Subcutaneous abdominal adipose tissue (tissue), 5 donors: ENCODE measurements at regions not wholly inside any gene's neighbourhood (a gene's known extent, or its start where the extent isn't known, plus 50 kb on each side); places are given as distances from the start of the nearest gene placed in this dataset.

Experiments
- H3K27ac ChIP-seq: one replicate; pipeline ENCODE4 v1.7.0; 2013; ENCODE audit warnings: low read depth, mild to moderate bottlenecking, inconsistent platforms, low read length, moderate library complexity
- H3K27me3 ChIP-seq, 5 donors: one replicate each; pipeline ENCODE4 v1.7.0; 2013; ENCODE audit warnings: low read length in 5 of 5, inconsistent platforms in 1 of 5; ENCODE audit not compliant: control insufficient read depth in 5 of 5, insufficient read depth in 4 of 5
- H3K36me3 ChIP-seq, 5 donors: one replicate each; pipeline ENCODE4 v1.7.0; 2013; ENCODE audit warnings: low read length in 5 of 5; ENCODE audit not compliant: control insufficient read depth in 5 of 5, insufficient read depth in 5 of 5
- H3K4me1 ChIP-seq, 5 donors: one replicate each; pipeline ENCODE4 v1.7.0; 2013; ENCODE audit warnings: low read length in 5 of 5, mild to moderate bottlenecking in 3 of 5, moderate library complexity in 1 of 5; ENCODE audit not compliant: control insufficient read depth in 5 of 5, insufficient read depth in 5 of 5
- H3K4me3 ChIP-seq, 5 donors: one replicate each; pipeline ENCODE4 v1.7.0; 2013; ENCODE audit warnings: low read length in 5 of 5, low read depth in 1 of 5
- H3K9ac ChIP-seq, 5 donors: one replicate each; pipeline ENCODE4 v1.7.0; 2013; ENCODE audit warnings: low read length in 5 of 5, mild to moderate bottlenecking in 4 of 5, moderate library complexity in 3 of 5
- H3K9me3 ChIP-seq, 5 donors: one replicate each; pipeline ENCODE4 v1.7.0; 2013; ENCODE audit warnings: low read length in 5 of 5; ENCODE audit not compliant: control insufficient read depth in 5 of 5
- donor health status: healthy.
- donor health status: healthy.
- donor health status: healthy.
- donor health status: healthy.
- donor health status: healthy.

DNA sequence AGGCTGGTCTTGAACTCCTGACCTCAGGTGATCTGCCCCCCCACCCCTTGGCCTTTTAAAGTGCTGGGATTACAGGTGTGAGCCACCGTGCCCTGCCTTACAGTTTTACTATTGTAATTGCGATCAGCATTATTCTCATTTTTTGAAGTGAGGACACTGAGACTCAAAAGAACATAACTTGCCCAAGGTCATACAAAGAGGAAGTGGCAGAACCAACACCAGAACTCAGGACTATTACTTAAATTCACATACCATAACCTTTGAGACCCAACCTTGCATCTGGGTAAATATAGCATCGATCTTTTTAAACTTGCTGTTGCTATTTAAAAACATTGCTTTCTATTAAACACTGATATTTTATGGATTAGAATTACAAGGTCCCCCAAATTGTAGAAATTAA, 54.2 kb downstream of the FOXI1 start:
- H3K27ac ChIP-seq, result no peak overlapping the region
- no peaks in the 10 kb centered on the region for H3K36me3 ChIP-seq
- no peaks in the 10 kb centered on the region for H3K9me3 ChIP-seq
- H3K4me1 ChIP-seq, result peaks cover 0 to 6% (median 4%) of the 10 kb centered on the region in 5 donors
- H3K9ac ChIP-seq, result no peak overlapping the region
- H3K27me3 ChIP-seq, result no peaks in the 10 kb centered on the region
- H3K4me3 ChIP-seq, result no peak overlapping the region

DNA sequence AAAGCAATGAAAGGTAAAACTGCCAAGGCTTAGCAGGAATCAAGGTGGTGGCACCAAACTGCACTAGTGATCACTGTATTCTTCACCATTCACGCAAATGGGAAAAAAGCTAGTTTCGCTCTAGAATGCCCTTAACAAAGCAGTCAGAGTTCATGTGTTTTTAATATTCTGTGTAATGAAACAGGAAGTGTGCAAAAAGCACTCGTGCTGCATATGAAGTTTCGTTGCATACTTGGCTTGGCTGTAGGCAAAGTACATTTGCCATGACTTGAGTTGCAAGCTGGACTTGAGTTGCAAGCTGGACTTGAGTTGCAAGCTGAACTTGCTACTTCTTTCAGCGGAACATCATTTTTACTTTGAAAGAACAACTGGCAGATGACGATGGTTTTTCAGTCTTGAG, 55.4 kb downstream of the FOXI1 start:
- peak overlapping the region in 3 of 5 donors; percentile 5 to 31 (median 28) for H3K4me3 ChIP-seq
- no peaks in the 10 kb centered on the region for H3K36me3 ChIP-seq
- H3K4me1 ChIP-seq, result peaks cover 0 to 6% (median 4%) of the 10 kb centered on the region in 5 donors
- no peak overlapping the region for H3K9ac ChIP-seq
- no peaks in the 10 kb centered on the region for H3K9me3 ChIP-seq
- H3K27ac ChIP-seq, result no peak overlapping the region
- H3K27me3 ChIP-seq, result no peaks in the 10 kb centered on the region

DNA sequence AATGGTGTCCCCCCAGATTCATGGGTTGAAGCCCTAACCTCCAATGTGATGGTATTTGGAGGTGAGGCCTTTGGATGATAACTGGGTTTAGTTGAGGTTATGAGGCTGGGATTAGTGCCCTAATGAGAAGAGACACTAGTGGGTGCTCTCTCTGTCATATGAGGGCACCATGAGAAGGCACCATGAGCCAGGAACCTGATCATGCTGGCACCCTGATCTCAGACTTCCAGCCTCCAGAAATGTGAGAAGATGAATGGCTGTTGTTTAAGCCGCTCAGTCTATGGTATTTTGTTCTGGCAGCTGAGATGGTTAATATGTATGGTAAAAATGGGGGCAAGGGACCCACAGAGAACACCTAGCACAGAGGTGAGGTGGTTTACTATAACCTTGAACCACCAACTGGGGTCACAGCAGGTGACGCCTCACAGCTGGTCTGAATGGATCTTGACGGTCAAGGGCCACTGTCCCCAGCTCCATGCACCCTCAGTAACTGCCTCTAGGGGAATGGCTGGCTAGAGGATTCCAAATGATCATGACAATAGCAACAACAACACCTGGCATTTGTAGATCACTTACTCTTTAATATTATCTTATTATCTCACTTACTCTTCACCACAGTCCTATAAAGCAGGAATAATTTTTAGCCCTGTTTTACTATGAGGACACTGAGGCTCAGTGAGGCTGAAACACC, 57.1 kb downstream of the FOXI1 start:
- H3K4me3 ChIP-seq, result no peak overlapping the region
- H3K9ac ChIP-seq, result no peak overlapping the region
- H3K4me1 ChIP-seq, result peaks cover 0 to 6% (median 4%) of the 10 kb centered on the region in 5 donors
- no peaks in the 10 kb centered on the region for H3K9me3 ChIP-seq
- no peak overlapping the region for H3K27ac ChIP-seq
- H3K36me3 ChIP-seq, result no peaks in the 10 kb centered on the region
- no peaks in the 10 kb centered on the region for H3K27me3 ChIP-seq

DNA sequence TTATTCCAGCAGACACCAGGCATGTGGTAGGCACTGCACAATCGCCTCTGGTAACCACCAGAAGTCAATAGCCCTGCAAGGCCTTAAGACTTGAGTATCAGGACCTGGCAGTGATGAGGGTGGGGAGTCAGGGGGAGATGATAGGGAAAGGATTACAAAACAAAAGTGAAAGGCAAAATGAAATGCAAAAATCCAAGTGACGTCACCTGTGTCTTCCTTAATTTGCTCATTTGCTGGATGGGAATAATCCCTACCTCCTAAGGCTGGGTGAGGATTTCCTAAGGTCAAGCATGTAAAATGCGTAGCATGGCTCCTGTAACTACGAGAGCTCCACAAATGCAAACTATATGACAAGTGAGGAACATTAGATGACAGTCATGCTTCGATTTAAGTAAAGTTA, 58.4 kb downstream of the FOXI1 start:
- Histone ChIP-seq H3K9me3 (no peaks in the 10 kb centered on the region), H3K27me3 (no peaks in the 10 kb centered on the region), H3K9ac (no peak overlapping the region), H3K36me3 (no peaks in the 10 kb centered on the region), H3K4me1 (peaks cover 0 to 6% (median 4%) of the 10 kb centered on the region in 5 donors), H3K4me3 (no peak overlapping the region), H3K27ac (no peak overlapping the region)

DNA sequence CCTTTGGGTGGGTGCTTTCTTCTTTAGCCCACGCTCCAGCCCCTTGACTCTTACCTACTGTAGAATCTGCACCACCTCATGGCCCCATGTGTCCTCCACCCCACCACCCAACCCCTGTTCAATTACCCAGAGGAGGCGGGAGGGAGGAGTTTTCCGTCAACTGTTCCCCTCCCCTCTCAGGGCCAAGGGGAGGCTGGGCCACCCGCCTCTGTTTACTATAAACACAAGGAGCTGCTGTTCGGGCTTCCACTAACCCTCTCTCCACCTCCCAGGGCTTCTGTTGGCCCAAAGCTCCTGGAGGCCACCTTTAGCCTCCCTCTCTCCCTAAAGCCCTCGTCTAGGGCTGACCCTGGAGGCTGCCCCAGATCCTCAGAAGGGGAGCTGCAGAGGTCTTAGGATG, 59.2 kb downstream of the FOXI1 start:
- Histone ChIP-seq H3K36me3 (no peaks in the 10 kb centered on the region), H3K27ac (no peak overlapping the region), H3K9ac (no peak overlapping the region), H3K4me1 (peaks cover 0 to 6% (median 4%) of the 10 kb centered on the region in 5 donors), H3K27me3 (no peaks in the 10 kb centered on the region), H3K4me3 (no peak overlapping the region), H3K9me3 (no peaks in the 10 kb centered on the region)

DNA sequence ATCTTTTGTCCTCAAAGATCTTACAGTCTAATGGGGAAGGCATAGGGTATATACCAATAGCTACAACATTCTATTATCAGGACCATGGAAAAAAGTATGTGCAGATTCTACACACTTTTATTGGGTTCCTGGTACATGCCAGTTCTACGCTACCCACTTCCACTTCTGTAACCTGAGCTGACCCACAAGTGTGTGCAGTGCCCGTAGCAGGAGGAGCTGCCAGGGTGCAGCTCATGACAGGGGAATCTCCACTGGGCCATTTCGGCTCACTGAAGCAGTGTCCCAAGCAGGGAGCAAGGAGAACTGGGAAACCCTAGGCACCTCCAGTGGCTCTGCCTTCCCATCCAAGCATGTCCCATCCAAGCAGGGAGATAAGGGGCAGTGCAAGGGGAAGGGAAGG, 60.4 kb downstream of the FOXI1 start:
- Histone ChIP-seq H3K27me3 (no peaks in the 10 kb centered on the region), H3K9me3 (no peaks in the 10 kb centered on the region), H3K9ac (no peak overlapping the region), H3K27ac (no peak overlapping the region), H3K4me1 (peaks cover 0 to 2% (median 1%) of the 10 kb centered on the region in 5 donors), H3K36me3 (no peaks in the 10 kb centered on the region), H3K4me3 (no peak overlapping the region)

DNA sequence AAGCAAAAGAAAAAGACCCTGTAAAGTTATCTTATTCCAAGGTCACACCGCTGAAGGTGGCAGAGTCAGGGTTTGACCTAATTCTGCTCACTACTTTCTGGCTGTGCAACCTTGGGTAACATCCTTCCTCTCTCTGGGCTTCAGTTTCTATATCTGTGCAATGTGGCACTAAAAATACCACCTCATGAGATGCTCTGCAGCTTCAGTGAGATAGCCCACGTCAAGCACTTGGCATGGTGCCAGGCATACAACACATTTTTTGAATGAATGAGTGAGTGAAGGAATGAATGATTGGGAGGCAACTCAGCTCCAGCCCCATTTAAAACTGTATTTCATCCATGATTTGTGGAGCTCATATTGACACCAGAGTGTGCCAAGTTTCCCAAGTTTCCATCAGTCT, 62.3 kb downstream of the FOXI1 start:
- Histone ChIP-seq H3K27me3 (no peaks in the 10 kb centered on the region), H3K9me3 (no peaks in the 10 kb centered on the region), H3K36me3 (no peaks in the 10 kb centered on the region), H3K27ac (no peak overlapping the region), H3K9ac (no peak overlapping the region), H3K4me3 (no peak overlapping the region), H3K4me1 (no peaks in the 10 kb centered on the region)

DNA sequence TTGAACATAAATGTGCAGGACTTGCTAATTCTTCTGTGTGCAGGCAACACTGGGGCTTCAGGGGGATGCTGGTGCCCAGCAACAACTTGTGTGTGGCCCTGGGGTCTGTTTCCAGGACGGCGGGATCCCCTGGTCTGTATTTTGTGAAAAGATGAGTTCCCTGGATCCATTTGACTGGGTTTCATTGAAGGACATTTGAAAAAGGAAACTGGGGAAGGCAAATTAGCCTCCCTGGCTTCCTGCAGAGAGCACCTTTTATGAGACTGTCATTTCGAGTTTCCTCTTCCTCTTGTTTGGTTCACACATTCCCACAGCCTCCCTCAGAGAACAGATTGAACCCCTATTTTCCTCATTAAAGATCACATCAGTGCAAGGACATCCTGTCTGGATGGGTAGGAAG, 63.1 kb downstream of the FOXI1 start:
- Histone ChIP-seq H3K4me3 (no peak overlapping the region), H3K27ac (no peak overlapping the region), H3K4me1 (no peaks in the 10 kb centered on the region), H3K9ac (no peak overlapping the region), H3K9me3 (no peaks in the 10 kb centered on the region), H3K27me3 (no peaks in the 10 kb centered on the region), H3K36me3 (no peaks in the 10 kb centered on the region)

DNA sequence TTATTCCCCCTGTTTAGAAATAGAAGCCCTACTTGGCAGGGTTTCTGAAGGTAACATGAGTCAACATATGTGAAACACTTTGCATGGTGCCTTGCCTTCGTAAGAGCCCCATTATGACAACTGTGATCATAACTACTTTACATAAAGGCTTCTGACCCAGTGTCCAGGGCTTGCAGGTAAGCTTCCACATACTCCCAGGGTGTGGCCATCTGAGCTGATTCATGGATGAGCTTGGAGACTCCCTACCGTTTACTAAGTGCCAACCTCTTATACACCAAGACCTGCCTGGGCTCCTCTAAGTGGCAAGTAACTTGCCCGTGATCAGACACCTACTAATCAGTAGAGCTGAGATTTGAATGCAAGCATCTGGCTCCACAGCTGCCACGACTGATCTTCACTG, 62.8 kb upstream of the C5orf58 start:
- Histone ChIP-seq H3K27me3 (no peaks in the 10 kb centered on the region), H3K9ac (no peak overlapping the region), H3K4me3 (no peak overlapping the region), H3K4me1 (no peaks in the 10 kb centered on the region), H3K27ac (no peak overlapping the region), H3K36me3 (no peaks in the 10 kb centered on the region), H3K9me3 (no peaks in the 10 kb centered on the region)

DNA sequence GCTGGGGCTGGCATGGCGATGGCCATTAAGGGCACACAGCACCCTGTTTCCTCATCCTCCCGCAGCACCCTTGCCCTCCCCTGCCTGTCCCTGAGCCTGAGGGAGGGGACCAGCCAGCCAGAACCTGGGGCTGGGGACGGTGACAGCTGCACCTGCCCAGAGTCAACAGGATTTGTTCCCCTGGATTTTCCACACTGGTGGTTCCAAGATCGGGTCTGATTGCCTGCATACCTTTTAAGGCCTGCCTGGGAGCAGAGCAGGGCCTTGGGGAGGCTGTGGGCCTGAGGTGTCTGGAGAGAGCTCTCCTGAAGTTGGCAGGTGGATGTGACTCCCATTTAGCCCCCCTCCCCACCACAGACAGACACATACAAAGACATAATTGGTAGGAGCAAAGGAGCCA, 61.0 kb upstream of the C5orf58 start:
- Histone ChIP-seq H3K27ac (no peak overlapping the region), H3K4me1 (no peaks in the 10 kb centered on the region), H3K9me3 (no peaks in the 10 kb centered on the region), H3K36me3 (no peaks in the 10 kb centered on the region), H3K27me3 (no peaks in the 10 kb centered on the region), H3K4me3 (no peak overlapping the region), H3K9ac (no peak overlapping the region)
